OCI-LY3 (cell line): ENCODE measurements at regions not wholly inside any gene's neighbourhood (a gene's known extent, or its start where the extent isn't known, plus 50 kb on each side); places are given as distances from the start of the nearest gene placed in this dataset.

Source experiments
- H2AFZ ChIP-seq: fragments of 200-600, 300-600 bp; shearing (Covaris generic); 2 replicates; pipeline ENCODE4 v1.6.0; 2014; ENCODE audit warnings: antibody characterized with exemption, low read depth, low read length
- H3K27ac ChIP-seq: fragments of 200-600, 300-600 bp; sonication (generic); 2 replicates; pipeline ENCODE4 v1.5.1; 2014; ENCODE audit warnings: mild to moderate bottlenecking, low read length, moderate library complexity, mixed read lengths
- H3K27me3 ChIP-seq: fragments of 200-600, 300-600 bp; sonication (generic); 2 replicates; pipeline ENCODE4 v1.6.1; 2014; ENCODE audit warnings: low read depth, low read length, mixed read lengths
- H3K36me3 ChIP-seq: fragments of 200-600, 300-600 bp; sonication (generic); replicated peaks from 2 replicates; pipeline ENCODE3; 2014; ENCODE audit warnings: low read depth, low read length, mixed read lengths
- H3K4me1 ChIP-seq: fragments of 300-600, 200-600 bp; sonication (generic); 2 replicates; pipeline ENCODE4 v1.6.1; 2014; ENCODE audit warnings: low read length, mixed read lengths
- H3K4me2 ChIP-seq: fragments of 200-600, 300-600 bp; sonication (generic); 2 replicates; pipeline ENCODE4 v1.6.1; 2014; ENCODE audit warnings: low read length, mixed read lengths
- H3K4me3 ChIP-seq: fragments of 300-600, 200-600 bp; sonication (generic); 2 replicates; pipeline ENCODE4 v1.5.1; 2014; ENCODE audit warnings: antibody characterized with exemption, mild to moderate bottlenecking, low read length, moderate library complexity
- H3K79me2 ChIP-seq: fragments of 300-600, 200-600 bp; shearing (Covaris generic); 2 replicates; pipeline ENCODE4 v1.6.1; 2014; ENCODE audit warnings: mild to moderate bottlenecking, low read length, mixed read lengths
- H3K9ac ChIP-seq: fragments of 300-600, 200-600 bp; shearing (Covaris generic); 2 replicates; pipeline ENCODE4 v1.6.0; 2014; ENCODE audit warnings: mild to moderate bottlenecking, low read length, moderate library complexity
- H3K9me3 ChIP-seq: fragments of 200-600, 300-600 bp; shearing (Covaris generic); 2 replicates; pipeline ENCODE4 v1.6.1; 2014; ENCODE audit warnings: low read length, mixed read lengths; ENCODE audit not compliant: insufficient read depth
- H4K20me1 ChIP-seq: fragments of 200-600, 300-600 bp; sonication (generic); 2 replicates; pipeline ENCODE4 v1.6.1; 2016; ENCODE audit warnings: low read length, mixed read lengths; ENCODE audit not compliant: insufficient read depth
- EZH2phosphoT487 ChIP-seq: fragments of 200-600 bp; shearing (Covaris generic); IDR thresholded peaks from 2 replicates; pipeline ENCODE4 v1.6.1; 2018; ENCODE audit warnings: antibody characterized with exemption, mixed run types, low read depth
- TF ChIP-seq, protein P1 (sequence below): fragments of 200-600, 300-600 bp; sonication (generic); IDR thresholded peaks from 2 replicates; pipeline ENCODE4 v1.5.1; 2014; ENCODE audit warnings: antibody characterized with exemption, low read length, low read depth

GRCh38 chr22:48018346-48018745 is 1255.9 kb downstream of the TBC1D22A start:
- Histone ChIP-seq H3K9ac (no peak overlapping the region), H3K36me3 (no peaks in the 10 kb centered on the region), H3K4me3 (no peak overlapping the region), H3K4me1 (no peaks in the 10 kb centered on the region), H3K27me3 (no peaks in the 10 kb centered on the region), H3K79me2 (no peaks in the 10 kb centered on the region), H2AFZ (no peak overlapping the region), H3K9me3 (peaks cover 10% of the 10 kb centered on the region), H3K4me2 (no peak overlapping the region), H3K27ac (no peak overlapping the region), H4K20me1 (no peaks in the 10 kb centered on the region)
- TF ChIP-seq, protein P1, sequence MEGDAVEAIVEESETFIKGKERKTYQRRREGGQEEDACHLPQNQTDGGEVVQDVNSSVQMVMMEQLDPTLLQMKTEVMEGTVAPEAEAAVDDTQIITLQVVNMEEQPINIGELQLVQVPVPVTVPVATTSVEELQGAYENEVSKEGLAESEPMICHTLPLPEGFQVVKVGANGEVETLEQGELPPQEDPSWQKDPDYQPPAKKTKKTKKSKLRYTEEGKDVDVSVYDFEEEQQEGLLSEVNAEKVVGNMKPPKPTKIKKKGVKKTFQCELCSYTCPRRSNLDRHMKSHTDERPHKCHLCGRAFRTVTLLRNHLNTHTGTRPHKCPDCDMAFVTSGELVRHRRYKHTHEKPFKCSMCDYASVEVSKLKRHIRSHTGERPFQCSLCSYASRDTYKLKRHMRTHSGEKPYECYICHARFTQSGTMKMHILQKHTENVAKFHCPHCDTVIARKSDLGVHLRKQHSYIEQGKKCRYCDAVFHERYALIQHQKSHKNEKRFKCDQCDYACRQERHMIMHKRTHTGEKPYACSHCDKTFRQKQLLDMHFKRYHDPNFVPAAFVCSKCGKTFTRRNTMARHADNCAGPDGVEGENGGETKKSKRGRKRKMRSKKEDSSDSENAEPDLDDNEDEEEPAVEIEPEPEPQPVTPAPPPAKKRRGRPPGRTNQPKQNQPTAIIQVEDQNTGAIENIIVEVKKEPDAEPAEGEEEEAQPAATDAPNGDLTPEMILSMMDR: no peak
- TF ChIP-seq EZH2phosphoT487: no peak

GRCh38 chr22:48015701-48016100 is 1253.3 kb downstream of the TBC1D22A start:
- no peak overlapping the region for H3K27ac ChIP-seq
- H4K20me1 ChIP-seq: no peaks in the 10 kb centered on the region
- TF ChIP-seq, protein P1: no peak
- no peak for TF ChIP-seq EZH2phosphoT487
- no peak overlapping the region for H2AFZ ChIP-seq
- no peaks in the 10 kb centered on the region for H3K79me2 ChIP-seq
- no peak overlapping the region for H3K4me2 ChIP-seq
- peaks cover 10% of the 10 kb centered on the region for H3K9me3 ChIP-seq
- no peak overlapping the region for H3K4me3 ChIP-seq
- no peaks in the 10 kb centered on the region for H3K4me1 ChIP-seq
- H3K27me3 ChIP-seq: no peaks in the 10 kb centered on the region
- no peak overlapping the region for H3K9ac ChIP-seq
- H3K36me3 ChIP-seq: no peaks in the 10 kb centered on the region

DNA sequence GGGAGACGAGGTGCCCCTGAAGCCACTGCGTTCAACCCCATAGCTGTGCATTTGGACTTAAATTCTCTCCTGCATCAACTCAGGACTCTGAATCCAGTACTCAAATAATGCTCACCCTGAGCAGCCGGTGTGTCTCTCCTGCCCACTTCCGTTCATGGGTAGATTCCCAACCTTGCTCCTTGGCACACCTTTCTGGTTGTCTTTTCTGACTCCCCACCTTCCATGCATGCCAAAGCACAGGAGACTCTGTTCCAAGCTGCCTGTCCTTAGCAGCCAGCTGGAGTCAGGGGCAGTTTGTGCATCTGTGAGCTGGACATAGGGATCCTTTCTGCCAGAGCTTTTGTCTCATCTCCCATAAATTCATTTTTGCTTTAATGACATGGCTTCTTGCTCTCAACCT is 1242.5 kb downstream of the TBC1D22A start:
- Histone ChIP-seq H4K20me1 (no peaks in the 10 kb centered on the region), H3K79me2 (no peaks in the 10 kb centered on the region), H3K4me1 (no peaks in the 10 kb centered on the region), H3K9me3 (no peaks in the 10 kb centered on the region), H3K27me3 (no peaks in the 10 kb centered on the region), H3K4me3 (no peak overlapping the region), H3K27ac (no peak overlapping the region), H3K4me2 (no peak overlapping the region), H3K9ac (no peak overlapping the region), H3K36me3 (no peaks in the 10 kb centered on the region), H2AFZ (no peak overlapping the region)
- TF ChIP-seq, protein P1: no peak
- no peak for TF ChIP-seq EZH2phosphoT487

- H2AFZ ChIP-seq: no peak overlapping the region
- H3K9me3 ChIP-seq: no peaks in the 10 kb centered on the region
- H3K4me1 ChIP-seq: no peaks in the 10 kb centered on the region
- no peaks in the 10 kb centered on the region for H3K79me2 ChIP-seq
- no peak overlapping the region for H3K4me2 ChIP-seq
- H3K27ac ChIP-seq: no peak overlapping the region
- H4K20me1 ChIP-seq: no peaks in the 10 kb centered on the region
- H3K4me3 ChIP-seq: no peak overlapping the region
- no peak overlapping the region for H3K9ac ChIP-seq
- no peaks in the 10 kb centered on the region for H3K36me3 ChIP-seq
- no peak for TF ChIP-seq EZH2phosphoT487
- TF ChIP-seq, protein P1: peak; percentile 34; the same call in 1 of the 2 replicates
- no peaks in the 10 kb centered on the region for H3K27me3 ChIP-seq
Measured at GRCh38 chr22:48004038-48004437, 1241.6 kb downstream of the TBC1D22A start.
